ENCODE measurements at regions not wholly inside any gene's neighbourhood (a gene's known extent, or its start where the extent isn't known, plus 50 kb on each side); places are given as distances from the start of the nearest gene placed in this dataset.
"Not testable (repeated sequence)": the region's sequence is repeated elsewhere in the genome, so short reads cannot be mapped to it uniquely, and the experiment has no call there.

- no peak overlapping the region for H3K27ac Mint-ChIP-seq (ENCODE audit: low read depth)
- H3K27me3 Mint-ChIP-seq, result no peaks in the 10 kb centered on the region
- H3K36me3 Mint-ChIP-seq (ENCODE audit: insufficient read depth), result no peaks in the 10 kb centered on the region
- peaks cover 10% of the 10 kb centered on the region for H3K9me3 Mint-ChIP-seq
- DNase-seq (ENCODE audit: low spot score in 2 of 2) (no peak), ATAC-seq (replicated peaks; ENCODE audit: extremely low read depth, poor library complexity, severe bottlenecking) (no peak)
- no peaks in the 10 kb centered on the region for H3K4me1 Mint-ChIP-seq
- H3K4me3 Mint-ChIP-seq, result no peak overlapping the region
These were observed 389.1 kb downstream of the NKX6-1 start for GRCh38 chr4:84110040-84110439.

- not testable (repeated sequence) for ATAC-seq (replicated peaks; ENCODE audit: extremely low read depth, poor library complexity, severe bottlenecking); H3K36me3 Mint-ChIP-seq (ENCODE audit: insufficient read depth); H3K4me1 Mint-ChIP-seq; H3K27me3 Mint-ChIP-seq; H3K9me3 Mint-ChIP-seq; DNase-seq (ENCODE audit: low spot score in 2 of 2); H3K27ac Mint-ChIP-seq (ENCODE audit: low read depth); H3K4me3 Mint-ChIP-seq
These were observed 397.2 kb downstream of the NKX6-1 start for GRCh38 chr4:84101653-84102625.

GRCh38 chr4:84100071-84100470 lies 399.0 kb downstream of the NKX6-1 start:
- H3K4me3 Mint-ChIP-seq, result no peak overlapping the region
- H3K27me3 Mint-ChIP-seq, result no peaks in the 10 kb centered on the region
- no peak for ATAC-seq (replicated peaks; ENCODE audit: extremely low read depth, poor library complexity, severe bottlenecking)
- no peaks in the 10 kb centered on the region for H3K4me1 Mint-ChIP-seq
- no peaks in the 10 kb centered on the region for H3K9me3 Mint-ChIP-seq
- no peak for DNase-seq (ENCODE audit: low spot score in 2 of 2)
- no peaks in the 10 kb centered on the region for H3K36me3 Mint-ChIP-seq (ENCODE audit: insufficient read depth)
- H3K27ac Mint-ChIP-seq (ENCODE audit: low read depth), result no peak overlapping the region

- Mint-ChIP-seq H3K4me3 (no peak overlapping the region), H3K4me1 (no peaks in the 10 kb centered on the region), H3K27me3 (no peaks in the 10 kb centered on the region), H3K27ac (ENCODE audit: low read depth) (no peak overlapping the region), H3K9me3 (no peaks in the 10 kb centered on the region), H3K36me3 (ENCODE audit: insufficient read depth) (no peaks in the 10 kb centered on the region)
- no peak for DNase-seq (ENCODE audit: low spot score in 2 of 2)
- ATAC-seq (replicated peaks; ENCODE audit: extremely low read depth, poor library complexity, severe bottlenecking), result no peak
These were observed 399.5 kb downstream of the NKX6-1 start for GRCh38 chr4:84099599-84099998.

GRCh38 chr4:84091266-84091665 lies 407.8 kb downstream of the NKX6-1 start:
- no peaks in the 10 kb centered on the region for H3K9me3 Mint-ChIP-seq

GRCh38 chr4:84089652-84090437 lies 409.2 kb downstream of the NKX6-1 start:
- Mint-ChIP-seq H3K27ac (ENCODE audit: low read depth) (no peak overlapping the region), H3K27me3 (no peaks in the 10 kb centered on the region), H3K4me1 (no peaks in the 10 kb centered on the region), H3K9me3 (peaks cover 4% of the 10 kb centered on the region), H3K4me3 (no peak overlapping the region), H3K36me3 (ENCODE audit: insufficient read depth) (peaks cover 3% of the 10 kb centered on the region)
- no peak for DNase-seq (ENCODE audit: low spot score in 2 of 2)
- no peak for ATAC-seq (replicated peaks; ENCODE audit: extremely low read depth, poor library complexity, severe bottlenecking)

More at GRCh38 chr4:84091266-84091665, 407.8 kb downstream of the NKX6-1 start:
- no peak overlapping the region for H3K27ac Mint-ChIP-seq (ENCODE audit: low read depth)
- DNase-seq (ENCODE audit: low spot score in 2 of 2) (no peak), ATAC-seq (replicated peaks; ENCODE audit: extremely low read depth, poor library complexity, severe bottlenecking) (no peak)
- H3K4me3 Mint-ChIP-seq, result no peak overlapping the region
- H3K36me3 Mint-ChIP-seq (ENCODE audit: insufficient read depth), result peaks cover 3% of the 10 kb centered on the region
- no peaks in the 10 kb centered on the region for H3K4me1 Mint-ChIP-seq
- no peaks in the 10 kb centered on the region for H3K27me3 Mint-ChIP-seq

GRCh38 chr4:84085986-84086385 lies 413.1 kb downstream of the NKX6-1 start:
- Mint-ChIP-seq H3K4me3 (no peak overlapping the region), H3K9me3 (peaks cover 29% of the 10 kb centered on the region), H3K27ac (ENCODE audit: low read depth) (no peak overlapping the region), H3K27me3 (no peaks in the 10 kb centered on the region), H3K4me1 (no peaks in the 10 kb centered on the region), H3K36me3 (ENCODE audit: insufficient read depth) (peaks cover 3% of the 10 kb centered on the region)
- no peak for DNase-seq (ENCODE audit: low spot score in 2 of 2)
- no peak for ATAC-seq (replicated peaks; ENCODE audit: extremely low read depth, poor library complexity, severe bottlenecking)

- no peak overlapping the region for H3K27ac Mint-ChIP-seq (ENCODE audit: low read depth)
- H3K36me3 Mint-ChIP-seq (ENCODE audit: insufficient read depth), result no peaks in the 10 kb centered on the region
- peaks cover 9% of the 10 kb centered on the region for H3K27me3 Mint-ChIP-seq
- DNase-seq (ENCODE audit: low spot score in 2 of 2), result no peak
- no peaks in the 10 kb centered on the region for H3K4me1 Mint-ChIP-seq
- no peak overlapping the region for H3K4me3 Mint-ChIP-seq
- peaks cover 16% of the 10 kb centered on the region for H3K9me3 Mint-ChIP-seq
- ATAC-seq (replicated peaks; ENCODE audit: extremely low read depth, poor library complexity, severe bottlenecking), result no peak
These were observed 428.8 kb downstream of the NKX6-1 start for GRCh38 chr4:84070289-84070688.

GRCh38 chr4:84063619-84064018 lies 435.5 kb downstream of the NKX6-1 start:
- ATAC-seq (replicated peaks; ENCODE audit: extremely low read depth, poor library complexity, severe bottlenecking) (no peak), DNase-seq (ENCODE audit: low spot score in 2 of 2) (no peak)
- Mint-ChIP-seq H3K27me3 (no peaks in the 10 kb centered on the region), H3K9me3 (peaks cover 20% of the 10 kb centered on the region), H3K27ac (ENCODE audit: low read depth) (no peak overlapping the region), H3K4me3 (no peak overlapping the region), H3K4me1 (no peaks in the 10 kb centered on the region), H3K36me3 (ENCODE audit: insufficient read depth) (no peaks in the 10 kb centered on the region)

GRCh38 chr4:84058201-84058600 lies 440.9 kb downstream of the NKX6-1 start:
- no peak for DNase-seq (ENCODE audit: low spot score in 2 of 2)
- no peaks in the 10 kb centered on the region for H3K27me3 Mint-ChIP-seq
- H3K4me3 Mint-ChIP-seq, result no peak overlapping the region
- no peak for ATAC-seq (replicated peaks; ENCODE audit: extremely low read depth, poor library complexity, severe bottlenecking)
- no peak overlapping the region for H3K27ac Mint-ChIP-seq (ENCODE audit: low read depth)
- H3K36me3 Mint-ChIP-seq (ENCODE audit: insufficient read depth), result no peaks in the 10 kb centered on the region
- peaks cover 19% of the 10 kb centered on the region for H3K9me3 Mint-ChIP-seq
- H3K4me1 Mint-ChIP-seq, result no peaks in the 10 kb centered on the region

GRCh38 chr4:84051639-84052038 lies 447.5 kb downstream of the NKX6-1 start:
- no peak for ATAC-seq (replicated peaks; ENCODE audit: extremely low read depth, poor library complexity, severe bottlenecking)
- Mint-ChIP-seq H3K27ac (ENCODE audit: low read depth) (no peak overlapping the region), H3K36me3 (ENCODE audit: insufficient read depth) (peaks cover 2% of the 10 kb centered on the region)

GRCh38 chr4:84051089-84051488 lies 448.0 kb downstream of the NKX6-1 start:
- H3K9me3 Mint-ChIP-seq, result peaks cover 12% of the 10 kb centered on the region
- no peaks in the 10 kb centered on the region for H3K27me3 Mint-ChIP-seq
- H3K4me3 Mint-ChIP-seq, result no peak overlapping the region
- no peaks in the 10 kb centered on the region for H3K4me1 Mint-ChIP-seq
- H3K36me3 Mint-ChIP-seq (ENCODE audit: insufficient read depth), result peaks cover 2% of the 10 kb centered on the region
- no peak for ATAC-seq (replicated peaks; ENCODE audit: extremely low read depth, poor library complexity, severe bottlenecking)
- DNase-seq (ENCODE audit: low spot score in 2 of 2), result no peak
- no peak overlapping the region for H3K27ac Mint-ChIP-seq (ENCODE audit: low read depth)

More at GRCh38 chr4:84051639-84052038, 447.5 kb downstream of the NKX6-1 start:
- Mint-ChIP-seq H3K9me3 (peaks cover 16% of the 10 kb centered on the region), H3K4me3 (no peak overlapping the region), H3K4me1 (no peaks in the 10 kb centered on the region), H3K27me3 (no peaks in the 10 kb centered on the region)
- DNase-seq (ENCODE audit: low spot score in 2 of 2), result no peak
